SK-N-SH (cell line): ENCODE measurements at regions not wholly inside any gene's neighbourhood (a gene's known extent, or its start where the extent isn't known, plus 50 kb on each side); places are given as distances from the start of the nearest gene placed in this dataset.

Experiments used
- CTCF ChIA-PET: fragments of 300-600, 350-600 bp; formaldehyde crosslinking; extraction: SDS; loops from one replicate; lab custom pipeline; 2021; lab: Yijun Ruan, JAX
- POLR2A ChIA-PET: fragments of 350-600 bp; sonication (Branson Sonifier 250); formaldehyde crosslinking; extraction: SDS; loops from one replicate; lab custom pipeline; 2020; ENCODE audit warnings: antibody characterized with exemption, inconsistent platforms; lab: Yijun Ruan, JAX
- DNase-seq: peaks from one replicate; pipeline ENCODE4 v3.0.0; 2012
- H2AFZ ChIP-seq: fragments of 200-600 bp; sonication (generic); 2 replicates; pipeline ENCODE4 v1.8.1; 2016; ENCODE audit warnings: antibody characterized with exemption, mild to moderate bottlenecking, low read depth
- H3F3A ChIP-seq: fragments of 200-600 bp; sonication (generic); replicated peaks from 2 replicates; pipeline ENCODE3; 2016; ENCODE audit warnings: antibody characterized with exemption, mild to moderate bottlenecking; ENCODE audit not compliant: insufficient read depth
- H3K27ac ChIP-seq, 2 experiments: fragments of 200-500 bp in 1 of 2; fragments of 200-600 bp in 1 of 2; sonication (Bioruptor generic) in 1 of 2; sonication (generic), shearing (Covaris generic) in 1 of 2; 2 replicates each; pipeline versions ENCODE4 v1.5.1 to v1.6.1; 2014 to 2016; ENCODE audit warnings: low read depth in 2 of 2, inconsistent platforms in 1 of 2, low read length in 1 of 2, mild to moderate bottlenecking in 1 of 2, mixed read lengths in 1 of 2
- H3K27me3 ChIP-seq: fragments of 200-600 bp; sonication (generic), shearing (Covaris generic); 2 replicates; pipeline ENCODE4 v1.6.1; 2016; ENCODE audit warnings: mixed run types; ENCODE audit not compliant: insufficient read depth
- H3K36me3 ChIP-seq, 2 experiments: fragments of 200-500 bp in 1 of 2; fragments of 200-600 bp in 1 of 2; sonication (Bioruptor generic) in 1 of 2; sonication (generic) in 1 of 2; replicated peaks in 1 of 2; 2 replicates each; pipeline versions ENCODE3 to v1.5.1; 2014 to 2016; ENCODE audit warnings: low read length in 1 of 2, mild to moderate bottlenecking in 1 of 2; ENCODE audit not compliant: insufficient read depth in 2 of 2, control insufficient read depth in 1 of 2
- H3K4me1 ChIP-seq, 2 experiments: fragments of 200-500 bp in 1 of 2; fragments of 200-600 bp in 1 of 2; sonication (Bioruptor generic) in 1 of 2; sonication (generic), shearing (Covaris generic) in 1 of 2; 2 replicates each; pipeline versions ENCODE4 v1.5.1 to v1.6.1; 2014 to 2016; ENCODE audit warnings: low read depth in 1 of 2, low read length in 1 of 2, mixed run types in 1 of 2; ENCODE audit not compliant: insufficient read depth in 2 of 2, control insufficient read depth in 1 of 2
- H3K4me2 ChIP-seq: fragments of 200-600 bp; sonication (generic), shearing (Covaris generic); 2 replicates; pipeline ENCODE4 v1.6.1; 2017; ENCODE audit warnings: mixed run types
- H3K4me3 ChIP-seq, 2 experiments: fragments of 200-500 bp in 1 of 2; fragments of 200-600 bp in 1 of 2; sonication (Bioruptor generic) in 1 of 2; sonication (generic), shearing (Covaris generic) in 1 of 2; 2 replicates each; pipeline versions ENCODE4 v1.5.1 to v1.8.1; 2014 to 2016; ENCODE audit warnings: low read depth in 2 of 2, inconsistent platforms in 1 of 2, low read length in 1 of 2, mild to moderate bottlenecking in 1 of 2, mixed read lengths in 1 of 2, moderate library complexity in 1 of 2
- H3K79me2 ChIP-seq: fragments of 200-600 bp; sonication (generic); 2 replicates; pipeline ENCODE4 v1.8.1; 2017; ENCODE audit warnings: mild to moderate bottlenecking; ENCODE audit not compliant: insufficient read depth
- H3K9ac ChIP-seq: fragments of 200-600 bp; sonication (generic); 2 replicates; pipeline ENCODE4 v1.6.1; 2017; ENCODE audit warnings: mixed run types
- H3K9me2 ChIP-seq: fragments of 200-600 bp; sonication (generic); 2 replicates; pipeline ENCODE4 v1.6.1; 2017; ENCODE audit warnings: mixed run types
- H3K9me3 ChIP-seq: fragments of 200-600 bp; sonication (generic); 2 replicates; pipeline ENCODE4 v1.6.1; 2017; ENCODE audit warnings: mixed run types, mild to moderate bottlenecking, moderate library complexity
- H4K20me1 ChIP-seq: fragments of 200-600 bp; sonication (generic); 2 replicates; pipeline ENCODE4 v1.6.1; 2017; ENCODE audit warnings: mild to moderate bottlenecking, mixed run types; ENCODE audit not compliant: insufficient read depth
- EP300 ChIP-seq, 2 experiments: IDR thresholded peaks; 2 replicates each; pipeline versions ENCODE4 v1.4.0 to v1.6.1; 2012; ENCODE audit warnings: borderline replicate concordance in 1 of 2, low read depth in 1 of 2, low read length in 1 of 2
- FOXJ3 ChIP-seq: sonication (generic); formaldehyde crosslinking; IDR thresholded peaks from 2 replicates; pipeline ENCODE4 v1.5.1; 2020; ENCODE audit warnings: mild to moderate bottlenecking, missing genetic modification reagents
- GABPA ChIP-seq: IDR thresholded peaks from 2 replicates; pipeline ENCODE4 v1.4.0; 2012; ENCODE audit warnings: low read depth, mild to moderate bottlenecking
- GATA2 ChIP-seq: sonication (generic); formaldehyde crosslinking; IDR thresholded peaks from 2 replicates; pipeline ENCODE4 v1.5.0; 2020; ENCODE audit warnings: mild to moderate bottlenecking, missing genetic modification reagents
- IRF3 ChIP-seq: fragments of 150-350 bp; IDR thresholded peaks from 2 replicates; pipeline ENCODE4 v1.6.1; 2016; ENCODE audit warnings: mild to moderate bottlenecking, low read depth, low read length
- MEF2A ChIP-seq: IDR thresholded peaks from 2 replicates; pipeline ENCODE4 v1.4.0; 2012; ENCODE audit warnings: low read depth, borderline replicate concordance
- MXI1 ChIP-seq: IDR thresholded peaks from 2 replicates; pipeline ENCODE4 v1.6.1; 2012; ENCODE audit warnings: mild to moderate bottlenecking, low read depth, low read length, improper control_type of control experiment
- PBX3 ChIP-seq: IDR thresholded peaks from 2 replicates; pipeline ENCODE4; 2012
- RAD21 ChIP-seq: IDR thresholded peaks from 2 replicates; pipeline ENCODE4 v1.6.1; 2012; ENCODE audit warnings: mild to moderate bottlenecking, low read length
- REST ChIP-seq: IDR thresholded peaks from 2 replicates; pipeline ENCODE4 v1.6.1; 2012; ENCODE audit warnings: mild to moderate bottlenecking, low read depth, low read length, moderate library complexity
- SMC3 ChIP-seq: IDR thresholded peaks from 2 replicates; pipeline ENCODE4 v1.6.1; 2012; ENCODE audit warnings: low read depth, low read length, improper control_type of control experiment
- TAF1 ChIP-seq: IDR thresholded peaks from 2 replicates; pipeline ENCODE4 v1.6.1; 2012; ENCODE audit warnings: low read depth, mild to moderate bottlenecking, low read length, moderate library complexity, borderline replicate concordance
- TCF12 ChIP-seq: IDR thresholded peaks from 2 replicates; pipeline ENCODE4 v1.4.0; 2012
- TEAD4 ChIP-seq: IDR thresholded peaks from 2 replicates; pipeline ENCODE4 v1.4.0; 2012; ENCODE audit warnings: mild to moderate bottlenecking, borderline replicate concordance; ENCODE audit not compliant: insufficient read depth
- WGBS: methylation state at CpG from one replicate; pipeline ENCODE4 v1.1.6; 2017; ENCODE audit warnings: low lambda C conversion rate; 5-methylcytosine and 5-hydroxymethylcytosine counted together

GRCh38 chr4:187491286-187491685 is 504.3 kb upstream of the ZFP42 start:
- H3K9ac ChIP-seq: no peak overlapping the region
- POLR2A ChIA-PET: no interaction called here

More at GRCh38 chr4:187491286-187491685, 504.3 kb upstream of the ZFP42 start:
- no peak for TF ChIP-seq TCF12
- no peak for TF ChIP-seq MXI1
- no peak for TF ChIP-seq GABPA
- no peak for TF ChIP-seq TAF1
- no peak for TF ChIP-seq TEAD4
- TF ChIP-seq MEF2A: no peak
- TF ChIP-seq IRF3: no peak
- no peak for TF ChIP-seq SMC3
- TF ChIP-seq PBX3: no peak
- no peak for TF ChIP-seq REST
- TF ChIP-seq GATA2 (CRISPR knock-in tag): no peak
- no peak for TF ChIP-seq FOXJ3 (CRISPR knock-in tag)
- TF ChIP-seq RAD21: no peak
- no peak for TF ChIP-seq EP300 (IDR thresholded peaks at IDR 0.05; ENCODE audit: borderline replicate concordance in 1 of 2, low read depth in 1 of 2, low read length in 1 of 2)
- Histone ChIP-seq H3K27me3 (no peaks in the 10 kb centered on the region), H4K20me1 (no peaks in the 10 kb centered on the region), H2AFZ (no peak overlapping the region), H3K4me2 (no peak overlapping the region), H3K9me2 (no peaks in the 10 kb centered on the region), H3F3A (no peaks in the 10 kb centered on the region), H3K27ac (no peak overlapping the region), H3K36me3 (no peaks in the 10 kb centered on the region), H3K9me3 (no peaks in the 10 kb centered on the region; the same call in 1 of the 2 replicates), H3K4me3 (no peak overlapping the region), H3K79me2 (no peaks in the 10 kb centered on the region), H3K4me1 (no peaks in the 10 kb centered on the region)
- DNase-seq: no peak
- WGBS: 35% methylated on average over 5 of the region's 5 CpGs
- CTCF ChIA-PET: no interaction called here
